Dendritic cell treated with granulocyte-macrophage colony-stimulating factor and Interleukin-4, amounts not matched to agents 40 ng/mL and 50 ng/mL, for 4 days (primary cell): ENCODE measurements at regions not wholly inside any gene's neighbourhood (a gene's known extent, or its start where the extent isn't known, plus 50 kb on each side); places are given as distances from the start of the nearest gene placed in this dataset.

Source experiments
- H3K27ac Mint-ChIP-seq: one replicate; pipeline ENCODE4 v1.8.0; 2022; ENCODE audit warnings: mild to moderate bottlenecking, mixed read lengths
- H3K27me3 Mint-ChIP-seq: one replicate; pipeline ENCODE4 v1.8.0; 2022; ENCODE audit warnings: mild to moderate bottlenecking, mixed read lengths
- H3K36me3 Mint-ChIP-seq: one replicate; pipeline ENCODE4 v1.8.0; 2022; ENCODE audit warnings: low read depth, mixed read lengths
- H3K4me1 Mint-ChIP-seq: one replicate; pipeline ENCODE4 v1.8.0; 2022; ENCODE audit warnings: low read depth, mixed read lengths
- H3K4me3 Mint-ChIP-seq: one replicate; pipeline ENCODE4 v1.8.0; 2022; ENCODE audit warnings: mild to moderate bottlenecking, moderate library complexity, mixed read lengths
- H3K9me3 Mint-ChIP-seq: one replicate; pipeline ENCODE4 v1.8.0; 2022; ENCODE audit warnings: mixed read lengths
- intact Hi-C: fragments of 100-400 bp; cut with micrococcal nuclease; formaldehyde crosslinking; loops from one replicate; pipeline ENCODE4 v1.15.0; 2022

GRCh38 chr9:13750061-13750460 is 470.6 kb upstream of the MPDZ start:
- H3K27me3 Mint-ChIP-seq = no peaks in the 10 kb centered on the region
- no peaks in the 10 kb centered on the region for H3K36me3 Mint-ChIP-seq
- no peak overlapping the region for H3K4me3 Mint-ChIP-seq
- peaks cover 20% of the 10 kb centered on the region for H3K9me3 Mint-ChIP-seq
- intact Hi-C loops = no loop called here
- no peak overlapping the region for H3K27ac Mint-ChIP-seq
- no peaks in the 10 kb centered on the region for H3K4me1 Mint-ChIP-seq

- no peak overlapping the region for H3K4me3 Mint-ChIP-seq
- H3K36me3 Mint-ChIP-seq = no peaks in the 10 kb centered on the region
- H3K27me3 Mint-ChIP-seq = no peaks in the 10 kb centered on the region
- no peaks in the 10 kb centered on the region for H3K4me1 Mint-ChIP-seq
- no peak overlapping the region for H3K27ac Mint-ChIP-seq
- intact Hi-C loops = no loop called here
- peaks cover 16% of the 10 kb centered on the region for H3K9me3 Mint-ChIP-seq
Observed at GRCh38 chr9:13746876-13747275, 467.4 kb upstream of the MPDZ start.

- H3K27ac Mint-ChIP-seq = no peak overlapping the region
- H3K27me3 Mint-ChIP-seq = no peaks in the 10 kb centered on the region
- intact Hi-C loops = no loop called here
- H3K4me3 Mint-ChIP-seq = no peak overlapping the region
- no peaks in the 10 kb centered on the region for H3K36me3 Mint-ChIP-seq
- H3K4me1 Mint-ChIP-seq = no peaks in the 10 kb centered on the region
- peaks cover 14% of the 10 kb centered on the region for H3K9me3 Mint-ChIP-seq
Observed at GRCh38 chr9:13744261-13744901, 464.9 kb upstream of the MPDZ start.

GRCh38 chr9:13737885-13738284 is 458.4 kb upstream of the MPDZ start:
- peaks cover 25% of the 10 kb centered on the region for H3K9me3 Mint-ChIP-seq
- no peaks in the 10 kb centered on the region for H3K36me3 Mint-ChIP-seq
- no peaks in the 10 kb centered on the region for H3K27me3 Mint-ChIP-seq
- H3K4me1 Mint-ChIP-seq = no peaks in the 10 kb centered on the region
- H3K27ac Mint-ChIP-seq = no peak overlapping the region
- H3K4me3 Mint-ChIP-seq = no peak overlapping the region
- intact Hi-C loops = no loop called here

- H3K27me3 Mint-ChIP-seq = no peaks in the 10 kb centered on the region
- intact Hi-C loops = no loop called here
- H3K9me3 Mint-ChIP-seq = peaks cover 16% of the 10 kb centered on the region
- H3K36me3 Mint-ChIP-seq = no peaks in the 10 kb centered on the region
- no peak overlapping the region for H3K27ac Mint-ChIP-seq
- no peaks in the 10 kb centered on the region for H3K4me1 Mint-ChIP-seq
- no peak overlapping the region for H3K4me3 Mint-ChIP-seq
Observed at GRCh38 chr9:13735181-13735580, 455.7 kb upstream of the MPDZ start.

- Mint-ChIP-seq H3K4me3 (no peak overlapping the region), H3K27me3 (no peaks in the 10 kb centered on the region), H3K4me1 (no peaks in the 10 kb centered on the region), H3K9me3 (peaks cover 16% of the 10 kb centered on the region), H3K36me3 (no peaks in the 10 kb centered on the region), H3K27ac (no peak overlapping the region)
- intact Hi-C loops = no loop called here
Observed at GRCh38 chr9:13734601-13735000, 455.1 kb upstream of the MPDZ start.

GRCh38 chr9:13732290-13732689 is 452.8 kb upstream of the MPDZ start:
- intact Hi-C loops = no loop called here
- no peaks in the 10 kb centered on the region for H3K36me3 Mint-ChIP-seq

GRCh38 chr9:13731637-13732036 is 452.1 kb upstream of the MPDZ start:
- peaks cover 7% of the 10 kb centered on the region for H3K9me3 Mint-ChIP-seq
- intact Hi-C loops = no loop called here
- H3K4me3 Mint-ChIP-seq = no peak overlapping the region
- H3K4me1 Mint-ChIP-seq = no peaks in the 10 kb centered on the region
- no peaks in the 10 kb centered on the region for H3K27me3 Mint-ChIP-seq
- H3K36me3 Mint-ChIP-seq = no peaks in the 10 kb centered on the region
- no peak overlapping the region for H3K27ac Mint-ChIP-seq

More at GRCh38 chr9:13732290-13732689, 452.8 kb upstream of the MPDZ start:
- Mint-ChIP-seq H3K4me1 (no peaks in the 10 kb centered on the region), H3K4me3 (no peak overlapping the region), H3K9me3 (peaks cover 7% of the 10 kb centered on the region), H3K27ac (no peak overlapping the region), H3K27me3 (no peaks in the 10 kb centered on the region)

- no peaks in the 10 kb centered on the region for H3K4me1 Mint-ChIP-seq
- H3K4me3 Mint-ChIP-seq = no peak overlapping the region
- no peaks in the 10 kb centered on the region for H3K9me3 Mint-ChIP-seq
- no peaks in the 10 kb centered on the region for H3K27me3 Mint-ChIP-seq
- no peak overlapping the region for H3K27ac Mint-ChIP-seq
- intact Hi-C loops = no loop called here
- no peaks in the 10 kb centered on the region for H3K36me3 Mint-ChIP-seq
Observed at GRCh38 chr9:13729955-13730354, 450.5 kb upstream of the MPDZ start.

- intact Hi-C loops = no loop called here
- no peaks in the 10 kb centered on the region for H3K9me3 Mint-ChIP-seq
- H3K4me1 Mint-ChIP-seq = no peaks in the 10 kb centered on the region
- H3K4me3 Mint-ChIP-seq = no peak overlapping the region
- no peak overlapping the region for H3K27ac Mint-ChIP-seq
- no peaks in the 10 kb centered on the region for H3K36me3 Mint-ChIP-seq
- H3K27me3 Mint-ChIP-seq = no peaks in the 10 kb centered on the region
Observed at GRCh38 chr9:13728917-13729811, 449.7 kb upstream of the MPDZ start.

GRCh38 chr9:13728131-13728530 is 448.6 kb upstream of the MPDZ start:
- Mint-ChIP-seq H3K9me3 (no peaks in the 10 kb centered on the region), H3K27ac (no peak overlapping the region), H3K27me3 (no peaks in the 10 kb centered on the region), H3K36me3 (no peaks in the 10 kb centered on the region), H3K4me3 (no peak overlapping the region), H3K4me1 (no peaks in the 10 kb centered on the region)
- intact Hi-C loops = no loop called here

GRCh38 chr9:13726746-13727145 is 447.3 kb upstream of the MPDZ start:
- Mint-ChIP-seq H3K27ac (no peak overlapping the region), H3K9me3 (no peaks in the 10 kb centered on the region), H3K4me3 (no peak overlapping the region), H3K4me1 (no peaks in the 10 kb centered on the region), H3K27me3 (no peaks in the 10 kb centered on the region), H3K36me3 (no peaks in the 10 kb centered on the region)
- intact Hi-C loops = no loop called here

- intact Hi-C loops = no loop called here
- Mint-ChIP-seq H3K9me3 (no peaks in the 10 kb centered on the region), H3K36me3 (no peaks in the 10 kb centered on the region), H3K27me3 (no peaks in the 10 kb centered on the region), H3K4me1 (no peaks in the 10 kb centered on the region), H3K4me3 (no peak overlapping the region), H3K27ac (no peak overlapping the region)
Observed at GRCh38 chr9:13725516-13725915, 446.0 kb upstream of the MPDZ start.

GRCh38 chr9:13721481-13722235 is 442.2 kb upstream of the MPDZ start:
- Mint-ChIP-seq H3K27me3 (no peaks in the 10 kb centered on the region), H3K4me1 (no peaks in the 10 kb centered on the region), H3K4me3 (no peak overlapping the region), H3K27ac (no peak overlapping the region), H3K36me3 (no peaks in the 10 kb centered on the region), H3K9me3 (no peaks in the 10 kb centered on the region)
- intact Hi-C loops = no loop called here
